Breast epithelium (tissue), 4 donors: ENCODE measurements at regions not wholly inside any gene's neighbourhood (a gene's known extent, or its start where the extent isn't known, plus 50 kb on each side); places are given as distances from the start of the nearest gene placed in this dataset.
"Not testable (repeated sequence)": the region's sequence is repeated elsewhere in the genome, so short reads cannot be mapped to it uniquely, and the experiment has no call there.

Experiments
- DNase-seq, 2 donors: peaks; one replicate each; pipeline ENCODE4 v3.0.0-alpha.2; 2019; ENCODE audit warnings: low spot score in 2 of 2
- H3K27ac ChIP-seq, 2 donors: fragments of 200-600 bp; sonication (generic) in 1 of 2; one replicate each; pipeline ENCODE4 v1.5.1; 2016 to 2019; ENCODE audit warnings: mild to moderate bottlenecking in 1 of 2
- H3K27me3 ChIP-seq, 2 donors: fragments of 200-600 bp; sonication (generic) in 1 of 2; one replicate each; pipeline versions ENCODE4 v1.5.1 to v1.6.0; 2017 to 2019; ENCODE audit warnings: control low read depth in 1 of 2, mild to moderate bottlenecking in 1 of 2
- H3K36me3 ChIP-seq: fragments of 200-600 bp; one replicate; pipeline ENCODE4 v1.5.1; 2019
- H3K4me1 ChIP-seq, 2 donors: fragments of 200-600 bp; sonication (generic); one replicate each; pipeline ENCODE4 v1.5.1; 2016 to 2019; ENCODE audit warnings: control low read depth in 1 of 2
- H3K4me3 ChIP-seq, 3 donors: fragments of 200-600 bp; sonication (generic); 1 replicate in 2 of 3; 2 replicates in 1 of 3; pipeline ENCODE4 v1.5.1; 2016 to 2019; ENCODE audit warnings: mild to moderate bottlenecking in 3 of 3, moderate library complexity in 2 of 3
- H3K9me3 ChIP-seq, 2 donors: fragments of 200-600 bp; sonication (generic) in 1 of 2; one replicate each; pipeline ENCODE4 v1.5.1; 2016 to 2019; ENCODE audit warnings: control low read depth in 1 of 2
- CTCF ChIP-seq, 3 donors: fragments of 450-650 bp; IDR thresholded peaks; one replicate each; pipeline ENCODE4 v1.5.1; 2016 to 2017; ENCODE audit warnings: antibody characterized with exemption in 3 of 3, mild to moderate bottlenecking in 3 of 3, moderate library complexity in 3 of 3
- POLR2A ChIP-seq: fragments of 450-650 bp; IDR thresholded peaks from one replicate; pipeline ENCODE4 v1.6.1; 2016; ENCODE audit warnings: antibody characterized with exemption, mild to moderate bottlenecking, moderate library complexity
- POLR2AphosphoS5 ChIP-seq, 3 donors: sonication (generic); formaldehyde crosslinking; IDR thresholded peaks; one replicate each; pipeline ENCODE4 v1.6.1; 2017; ENCODE audit warnings: antibody characterized with exemption in 3 of 3
- intact Hi-C: fragments of 100-400 bp; cut with DNase I; formaldehyde crosslinking; loops from one replicate; pipeline ENCODE4 v1.15.1; 2023; ENCODE audit warnings: low total_unique reads

GRCh38 chr2:21230140-21230539, 106.4 kb downstream of the TDRD15 start:
- Histone ChIP-seq H3K27me3 (no peaks in the 10 kb centered on the region), H3K4me1 (no peaks in the 10 kb centered on the region), H3K4me3 (no peak overlapping the region), H3K27ac (no peak overlapping the region), H3K9me3 (no peaks in the 10 kb centered on the region), H3K36me3 (no peaks in the 10 kb centered on the region)
- intact Hi-C loops, result no loop called here
- TF ChIP-seq POLR2A, result no peak
- TF ChIP-seq POLR2AphosphoS5 (IDR thresholded peaks at IDR 0.05), result no peak
- no peak for TF ChIP-seq CTCF (IDR thresholded peaks at IDR 0.05)
- DNase-seq, result no peak

GRCh38 chr2:21231985-21232384, 108.2 kb downstream of the TDRD15 start:
- intact Hi-C loops, result no loop called here

DNA sequence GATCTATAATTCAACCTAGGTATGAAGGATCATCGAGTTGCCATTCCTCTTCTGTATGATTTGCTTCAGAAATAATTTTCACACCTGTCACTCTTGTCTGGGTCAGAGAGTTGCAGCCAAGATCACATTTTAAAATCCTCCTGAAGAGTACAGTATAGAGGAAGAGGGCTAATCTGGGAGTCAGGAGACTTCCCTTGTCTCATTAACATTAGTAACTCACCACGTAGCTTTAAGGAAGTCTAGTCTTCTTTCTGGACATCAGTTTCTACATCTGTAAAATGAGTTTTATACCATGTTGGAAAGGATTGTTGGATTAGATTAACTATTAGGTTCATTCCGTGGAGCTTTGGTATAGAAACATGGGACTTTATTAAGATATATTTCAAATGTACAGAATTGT, 109.4 kb downstream of the TDRD15 start:
- Histone ChIP-seq H3K36me3 (no peaks in the 10 kb centered on the region), H3K9me3 (no peaks in the 10 kb centered on the region), H3K4me3 (no peak overlapping the region), H3K27me3 (no peaks in the 10 kb centered on the region), H3K27ac (no peak overlapping the region), H3K4me1 (no peaks in the 10 kb centered on the region)
- DNase-seq, result no peak
- TF ChIP-seq CTCF (IDR thresholded peaks at IDR 0.05) (no peak), POLR2AphosphoS5 (IDR thresholded peaks at IDR 0.05) (no peak), POLR2A (no peak)
- intact Hi-C loops, result no loop called here

More at GRCh38 chr2:21231985-21232384, 108.2 kb downstream of the TDRD15 start:
- no peaks in the 10 kb centered on the region for H3K36me3 ChIP-seq
- no peak overlapping the region for H3K27ac ChIP-seq
- no peak overlapping the region for H3K4me3 ChIP-seq
- H3K27me3 ChIP-seq, result no peaks in the 10 kb centered on the region
- no peaks in the 10 kb centered on the region for H3K9me3 ChIP-seq
- DNase-seq, result no peak
- no peak for TF ChIP-seq CTCF (IDR thresholded peaks at IDR 0.05)
- TF ChIP-seq POLR2A, result no peak
- TF ChIP-seq POLR2AphosphoS5 (IDR thresholded peaks at IDR 0.05), result no peak
- no peaks in the 10 kb centered on the region for H3K4me1 ChIP-seq

GRCh38 chr2:21234001-21234400, 110.2 kb downstream of the TDRD15 start:
- intact Hi-C loops, result no loop called here
- no peak for DNase-seq
- no peak for TF ChIP-seq POLR2AphosphoS5 (IDR thresholded peaks at IDR 0.05)
- no peak for TF ChIP-seq CTCF (IDR thresholded peaks at IDR 0.05)
- TF ChIP-seq POLR2A, result no peak
- no peaks in the 10 kb centered on the region for H3K9me3 ChIP-seq
- no peaks in the 10 kb centered on the region for H3K27me3 ChIP-seq
- H3K4me3 ChIP-seq, result no peak overlapping the region
- no peaks in the 10 kb centered on the region for H3K36me3 ChIP-seq
- no peak overlapping the region for H3K27ac ChIP-seq
- no peaks in the 10 kb centered on the region for H3K4me1 ChIP-seq

GRCh38 chr2:21234464-21235120, 110.8 kb downstream of the TDRD15 start:
- Histone ChIP-seq H3K27ac (no peak overlapping the region), H3K36me3 (no peaks in the 10 kb centered on the region), H3K4me3 (no peak overlapping the region), H3K4me1 (no peaks in the 10 kb centered on the region), H3K27me3 (no peaks in the 10 kb centered on the region), H3K9me3 (no peaks in the 10 kb centered on the region)
- intact Hi-C loops, result no loop called here
- DNase-seq, result no peak
- TF ChIP-seq POLR2A (no peak), POLR2AphosphoS5 (IDR thresholded peaks at IDR 0.05) (no peak), CTCF (IDR thresholded peaks at IDR 0.05) (no peak)

GRCh38 chr2:21239749-21240148, 116.0 kb downstream of the TDRD15 start:
- H3K36me3 ChIP-seq, H3K4me3 ChIP-seq, H3K9me3 ChIP-seq, intact Hi-C loops, DNase-seq, H3K4me1 ChIP-seq, H3K27ac ChIP-seq, H3K27me3 ChIP-seq: not testable (repeated sequence)
